AG09319 (cell line): ENCODE measurements at regions not wholly inside any gene's neighbourhood (a gene's known extent, or its start where the extent isn't known, plus 50 kb on each side); places are given as distances from the start of the nearest gene placed in this dataset.

ENCODE experiments used
- DNase-seq: peaks from one replicate; pipeline ENCODE4 v3.0.0-alpha.2; 2010; ENCODE audit warnings: low read depth; ENCODE audit errors: extremely low read depth
- CTCF ChIP-seq: IDR thresholded peaks from 2 replicates; pipeline ENCODE4 v1.5.1; 2011; ENCODE audit warnings: low read depth, mild to moderate bottlenecking, inconsistent platforms, low read length, moderate library complexity

GRCh38 chr7:1329966-1330800, 97.5 kb downstream of the UNCX start:
- no peak for TF ChIP-seq CTCF
- no peak for DNase-seq

- DNase-seq, result no peak
- TF ChIP-seq CTCF, result no peak
These were observed 98.2 kb downstream of the UNCX start for GRCh38 chr7:1330801-1331425.

DNA sequence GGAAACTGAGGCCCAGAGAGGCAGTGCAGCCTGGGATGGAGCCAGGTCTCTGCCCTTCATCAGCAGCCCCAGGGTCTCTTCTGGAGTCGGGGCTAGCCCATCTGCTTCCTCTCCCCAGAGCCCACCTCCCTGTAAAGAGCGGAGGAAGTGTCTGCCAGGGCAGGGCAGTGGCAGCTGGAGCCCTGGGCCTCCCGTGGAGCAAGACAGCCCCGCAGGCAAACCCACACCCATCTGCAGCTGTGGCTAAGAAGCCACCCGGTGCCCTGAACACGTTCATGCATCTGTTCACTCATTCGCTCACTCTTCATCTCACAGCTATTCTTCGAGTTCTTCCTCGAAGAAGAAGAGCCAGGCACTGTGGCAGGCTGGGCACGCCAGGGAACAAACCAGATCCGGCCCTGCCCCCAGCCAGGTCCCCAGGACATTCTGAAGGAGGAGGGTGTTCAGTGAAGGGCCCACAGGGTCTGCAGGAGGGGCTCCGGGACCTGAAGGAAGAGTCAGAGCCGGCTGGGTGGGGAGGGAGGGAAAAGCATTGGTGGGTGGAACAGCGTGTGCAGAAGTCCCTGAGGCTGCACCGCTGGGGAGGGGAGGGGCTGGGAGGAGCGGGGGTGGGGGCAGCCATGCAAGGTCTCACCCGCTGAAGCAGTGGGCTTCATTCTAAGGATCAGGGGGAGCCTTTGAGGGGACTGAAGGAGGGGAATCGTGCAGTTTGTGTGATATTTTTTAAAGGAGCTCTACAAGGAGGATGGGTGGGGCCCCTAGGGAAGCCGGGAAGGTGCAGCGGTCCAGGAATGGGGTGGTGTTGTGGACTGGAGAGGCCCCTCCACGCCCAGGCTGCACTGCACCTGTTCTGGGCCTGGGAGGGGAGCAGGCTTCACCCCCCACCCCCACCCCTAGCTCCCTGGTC, 99.1 kb downstream of the UNCX start:
- DNase-seq, result no peak
- TF ChIP-seq CTCF, result no peak

DNA sequence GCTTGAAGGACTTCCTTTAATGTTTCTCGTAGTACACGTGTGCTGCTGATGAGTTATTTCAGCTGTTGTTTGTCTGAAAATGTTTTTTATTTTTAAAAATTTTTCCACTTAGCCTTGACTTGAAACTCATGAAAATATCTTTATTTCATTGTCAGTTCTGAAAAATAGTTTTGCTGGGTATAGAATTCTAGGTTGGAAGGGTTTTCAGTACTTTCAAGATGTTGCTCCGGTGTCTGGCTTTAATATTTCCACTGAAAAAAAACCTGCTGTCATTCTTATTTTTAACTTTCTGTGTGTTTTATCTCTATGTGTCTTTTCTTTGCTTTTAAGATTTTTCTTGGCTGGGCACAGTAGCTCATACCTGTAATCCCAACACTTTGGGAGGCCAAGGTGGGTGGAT, 103.8 kb downstream of the UNCX start:
- no peak for TF ChIP-seq CTCF
- DNase-seq, result no peak

DNA sequence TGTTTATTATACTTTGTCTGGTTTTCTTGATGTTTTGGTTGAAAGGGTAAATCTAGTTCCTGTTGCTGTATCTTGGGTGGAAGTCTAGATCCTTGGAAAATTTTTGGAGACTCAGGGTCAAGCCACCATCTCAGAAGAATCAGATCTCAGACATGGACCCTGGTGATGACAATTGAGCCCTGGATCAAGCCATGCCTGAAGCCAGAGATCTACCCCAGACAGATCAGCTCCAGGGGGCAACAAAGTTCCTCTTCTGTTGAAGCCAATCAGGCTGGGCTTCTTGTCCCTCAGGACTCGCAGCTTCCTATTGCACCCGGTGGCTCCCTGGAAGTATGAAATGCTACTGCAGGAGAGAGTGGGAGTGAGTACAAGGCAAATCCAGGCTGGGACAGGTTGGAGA, 106.9 kb downstream of the UNCX start:
- TF ChIP-seq CTCF, result no peak
- DNase-seq, result no peak

DNA sequence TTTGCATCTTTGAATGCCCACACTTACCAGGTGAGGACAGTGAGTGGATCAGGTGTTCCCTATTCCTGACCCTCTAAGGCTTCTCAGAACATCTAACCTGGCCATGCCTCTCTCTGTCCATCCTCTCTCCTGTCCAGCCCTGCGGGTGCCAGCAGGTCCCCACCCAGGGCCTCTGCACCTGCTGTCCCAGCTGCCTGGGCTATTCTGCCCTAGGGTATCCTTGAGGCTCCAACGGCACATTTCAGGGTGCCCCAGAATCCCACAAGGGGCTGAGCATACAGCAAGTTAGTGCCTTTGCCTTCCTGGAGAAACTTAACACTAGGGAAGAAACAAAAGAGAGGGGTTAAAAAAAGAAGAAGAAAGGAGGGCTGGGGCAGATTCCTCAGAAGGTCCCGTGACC, 107.4 kb downstream of the UNCX start:
- no peak for DNase-seq
- no peak for TF ChIP-seq CTCF
